Brain microvascular endothelial cell (primary cell): ENCODE measurements at regions not wholly inside any gene's neighbourhood (a gene's known extent, or its start where the extent isn't known, plus 50 kb on each side); places are given as distances from the start of the nearest gene placed in this dataset.

Experiments used
- DNase-seq: peaks from one replicate; pipeline ENCODE4 v3.0.0-alpha.2; 2020
- H3K27ac ChIP-seq: fragments of 250-450 bp; sonication (Bioruptor Pico); 2 replicates; pipeline ENCODE4 v1.5.1; 2020; ENCODE audit warnings: mild to moderate bottlenecking, moderate library complexity
- H3K27me3 ChIP-seq: fragments of 250-450 bp; sonication (Bioruptor Pico); replicated peaks from 2 replicates; pipeline ENCODE4 v1.5.1; 2020; ENCODE audit warnings: mild to moderate bottlenecking
- H3K36me3 ChIP-seq: fragments of 250-450 bp; sonication (Bioruptor Pico); replicated peaks from 2 replicates; pipeline ENCODE4 v1.5.1; 2020; ENCODE audit warnings: mild to moderate bottlenecking
- H3K4me3 ChIP-seq: 2 replicates; pipeline ENCODE4 v1.5.1; 2011; ENCODE audit warnings: low read depth, mild to moderate bottlenecking, control low read depth, low read length, moderate library complexity
- CTCF ChIP-seq: IDR thresholded peaks from 2 replicates; pipeline ENCODE4 v1.5.1; 2011; ENCODE audit warnings: low read depth, mild to moderate bottlenecking, moderate library complexity, low read length, control low read depth, inconsistent platforms; ENCODE audit errors: missing control alignments
- in situ Hi-C: cut with HindIII; loops from 2 replicates; pipeline ENCODE4 v1.10.0; 2017; ENCODE audit warnings: low sequenced_read_pairs, low pct_ligation_motif_present

DNA sequence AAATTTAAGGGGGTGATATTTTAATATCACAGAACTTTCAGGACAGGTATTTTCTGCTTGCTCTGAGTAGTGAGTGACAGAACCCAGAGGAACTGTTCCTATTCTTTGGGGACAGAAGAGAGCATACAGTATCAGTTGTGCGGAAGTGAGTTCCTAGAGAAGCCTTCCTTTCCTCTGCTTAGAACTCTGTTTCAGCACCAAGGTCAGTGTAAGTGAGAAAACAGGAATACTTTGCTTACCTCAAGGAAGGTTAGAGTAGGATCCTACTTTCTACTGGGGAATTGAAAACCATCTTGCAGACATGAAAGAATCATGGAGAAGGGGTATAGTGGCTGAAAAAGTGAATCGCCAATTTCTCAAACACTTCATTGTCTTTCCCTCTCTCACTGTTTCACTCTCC, 542.4 kb downstream of the SQOR start:
- H3K27ac ChIP-seq = no peak overlapping the region
- TF ChIP-seq CTCF = no peak
- no peak for DNase-seq
- no peaks in the 10 kb centered on the region for H3K36me3 ChIP-seq
- H3K27me3 ChIP-seq = no peaks in the 10 kb centered on the region
- H3K4me3 ChIP-seq = no peak overlapping the region
- in situ Hi-C loops = no loop called here

GRCh38 chr15:46178138-46178537, 543.3 kb downstream of the SQOR start:
- in situ Hi-C loops = no loop called here
- H3K27ac ChIP-seq = no peak overlapping the region
- DNase-seq = no peak
- H3K4me3 ChIP-seq = no peak overlapping the region
- H3K27me3 ChIP-seq = no peaks in the 10 kb centered on the region
- H3K36me3 ChIP-seq = no peaks in the 10 kb centered on the region
- TF ChIP-seq CTCF = no peak

GRCh38 chr15:46207341-46207740, 572.5 kb downstream of the SQOR start:
- no peak for TF ChIP-seq CTCF
- Histone ChIP-seq H3K4me3 (no peak overlapping the region), H3K27ac (no peak overlapping the region), H3K36me3 (no peaks in the 10 kb centered on the region), H3K27me3 (no peaks in the 10 kb centered on the region)
- no peak for DNase-seq
- in situ Hi-C loops = no loop called here

GRCh38 chr15:46213551-46213950, 578.7 kb downstream of the SQOR start:
- H3K36me3 ChIP-seq = no peaks in the 10 kb centered on the region
- in situ Hi-C loops = no loop called here
- no peak overlapping the region for H3K4me3 ChIP-seq

GRCh38 chr15:46222826-46223225, 588.0 kb downstream of the SQOR start:
- DNase-seq = no peak

More at GRCh38 chr15:46213551-46213950, 578.7 kb downstream of the SQOR start:
- DNase-seq = no peak
- TF ChIP-seq CTCF = no peak
- no peak overlapping the region for H3K27ac ChIP-seq
- H3K27me3 ChIP-seq = no peaks in the 10 kb centered on the region

More at GRCh38 chr15:46222826-46223225, 588.0 kb downstream of the SQOR start:
- Histone ChIP-seq H3K27me3 (no peaks in the 10 kb centered on the region), H3K4me3 (no peak overlapping the region), H3K27ac (no peak overlapping the region), H3K36me3 (no peaks in the 10 kb centered on the region)
- no peak for TF ChIP-seq CTCF
- in situ Hi-C loops = no loop called here
